Ishikawa (cell line): ENCODE measurements at regions not wholly inside any gene's neighbourhood (a gene's known extent, or its start where the extent isn't known, plus 50 kb on each side); places are given as distances from the start of the nearest gene placed in this dataset.

ENCODE experiments used
- CEBPB ChIP-seq: IDR thresholded peaks from 2 replicates; pipeline ENCODE4 v1.6.1; 2012
- CREB1 ChIP-seq: IDR thresholded peaks from 2 replicates; pipeline ENCODE4 v1.6.1; 2012; ENCODE audit warnings: low read depth
- EGR1 ChIP-seq: IDR thresholded peaks from 2 replicates; pipeline ENCODE4 v1.6.1; 2012
- EP300 ChIP-seq: IDR thresholded peaks from 2 replicates; pipeline ENCODE4 v1.6.1; 2012; ENCODE audit warnings: borderline replicate concordance
- FOXM1 ChIP-seq: IDR thresholded peaks from 2 replicates; pipeline ENCODE4 v1.6.1; 2012; ENCODE audit warnings: low read depth, borderline replicate concordance
- MAX ChIP-seq: IDR thresholded peaks from 2 replicates; pipeline ENCODE4 v1.6.1; 2012
- NFIC ChIP-seq: IDR thresholded peaks from 2 replicates; pipeline ENCODE4 v1.6.1; 2012
- RAD21 ChIP-seq: IDR thresholded peaks from 2 replicates; pipeline ENCODE4 v1.6.1; 2012; ENCODE audit warnings: low read depth
- TAF1 ChIP-seq: IDR thresholded peaks from 2 replicates; pipeline ENCODE4 v1.6.1; 2012; ENCODE audit warnings: low read depth, mild to moderate bottlenecking
- TCF12 ChIP-seq: IDR thresholded peaks from 2 replicates; pipeline ENCODE4 v1.6.1; 2012; ENCODE audit warnings: low read depth
- TEAD4 ChIP-seq: IDR thresholded peaks from 2 replicates; pipeline ENCODE4 v1.6.1; 2012
- YY1 ChIP-seq: IDR thresholded peaks from 2 replicates; pipeline ENCODE4 v1.6.1; 2012; ENCODE audit warnings: low read depth
- ZBTB7A ChIP-seq: IDR thresholded peaks from 2 replicates; pipeline ENCODE4 v1.6.1; 2012; ENCODE audit warnings: low read depth
- TF ChIP-seq, protein P1 (sequence below): IDR thresholded peaks from 2 replicates; pipeline ENCODE4 v1.6.1; 2012
- TF ChIP-seq, protein P2 (sequence below): IDR thresholded peaks from 2 replicates; pipeline ENCODE4 v1.6.1; 2012; ENCODE audit warnings: low read depth, mild to moderate bottlenecking

- TF ChIP-seq EP300 = no peak
These were observed 618.7 kb upstream of the SGCG start for GRCh38 chr13:22562116-22562515.

DNA sequence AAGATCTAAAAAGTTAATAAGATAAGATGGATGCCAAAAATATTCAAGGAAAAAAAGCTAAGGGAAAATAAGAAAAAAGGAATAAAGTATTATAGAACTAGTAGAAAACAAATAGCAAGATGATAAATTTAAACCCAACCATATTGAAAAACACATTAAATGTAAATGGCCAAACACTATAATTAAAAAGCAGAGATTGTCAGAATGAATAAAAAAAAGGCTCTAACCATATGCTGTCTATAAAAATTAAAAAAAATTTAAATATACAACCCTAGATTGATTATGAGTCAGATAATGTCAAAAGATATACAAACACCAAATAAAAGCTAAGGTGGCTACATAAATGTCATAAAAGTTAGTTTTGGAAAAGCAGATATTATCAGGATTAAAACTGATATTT lies 617.5 kb upstream of the SGCG start:
- TF ChIP-seq YY1 (no peak), TAF1 (no peak), CEBPB (no peak), TCF12 (no peak), FOXM1 (no peak), NFIC (no peak), EP300 (no peak), RAD21 (no peak), MAX (no peak), EGR1 (no peak), TEAD4 (no peak), ZBTB7A (no peak), CREB1 (no peak)
- TF ChIP-seq, protein P1, sequence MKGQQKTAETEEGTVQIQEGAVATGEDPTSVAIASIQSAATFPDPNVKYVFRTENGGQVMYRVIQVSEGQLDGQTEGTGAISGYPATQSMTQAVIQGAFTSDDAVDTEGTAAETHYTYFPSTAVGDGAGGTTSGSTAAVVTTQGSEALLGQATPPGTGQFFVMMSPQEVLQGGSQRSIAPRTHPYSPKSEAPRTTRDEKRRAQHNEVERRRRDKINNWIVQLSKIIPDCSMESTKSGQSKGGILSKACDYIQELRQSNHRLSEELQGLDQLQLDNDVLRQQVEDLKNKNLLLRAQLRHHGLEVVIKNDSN = no peak
- TF ChIP-seq, protein P2, sequence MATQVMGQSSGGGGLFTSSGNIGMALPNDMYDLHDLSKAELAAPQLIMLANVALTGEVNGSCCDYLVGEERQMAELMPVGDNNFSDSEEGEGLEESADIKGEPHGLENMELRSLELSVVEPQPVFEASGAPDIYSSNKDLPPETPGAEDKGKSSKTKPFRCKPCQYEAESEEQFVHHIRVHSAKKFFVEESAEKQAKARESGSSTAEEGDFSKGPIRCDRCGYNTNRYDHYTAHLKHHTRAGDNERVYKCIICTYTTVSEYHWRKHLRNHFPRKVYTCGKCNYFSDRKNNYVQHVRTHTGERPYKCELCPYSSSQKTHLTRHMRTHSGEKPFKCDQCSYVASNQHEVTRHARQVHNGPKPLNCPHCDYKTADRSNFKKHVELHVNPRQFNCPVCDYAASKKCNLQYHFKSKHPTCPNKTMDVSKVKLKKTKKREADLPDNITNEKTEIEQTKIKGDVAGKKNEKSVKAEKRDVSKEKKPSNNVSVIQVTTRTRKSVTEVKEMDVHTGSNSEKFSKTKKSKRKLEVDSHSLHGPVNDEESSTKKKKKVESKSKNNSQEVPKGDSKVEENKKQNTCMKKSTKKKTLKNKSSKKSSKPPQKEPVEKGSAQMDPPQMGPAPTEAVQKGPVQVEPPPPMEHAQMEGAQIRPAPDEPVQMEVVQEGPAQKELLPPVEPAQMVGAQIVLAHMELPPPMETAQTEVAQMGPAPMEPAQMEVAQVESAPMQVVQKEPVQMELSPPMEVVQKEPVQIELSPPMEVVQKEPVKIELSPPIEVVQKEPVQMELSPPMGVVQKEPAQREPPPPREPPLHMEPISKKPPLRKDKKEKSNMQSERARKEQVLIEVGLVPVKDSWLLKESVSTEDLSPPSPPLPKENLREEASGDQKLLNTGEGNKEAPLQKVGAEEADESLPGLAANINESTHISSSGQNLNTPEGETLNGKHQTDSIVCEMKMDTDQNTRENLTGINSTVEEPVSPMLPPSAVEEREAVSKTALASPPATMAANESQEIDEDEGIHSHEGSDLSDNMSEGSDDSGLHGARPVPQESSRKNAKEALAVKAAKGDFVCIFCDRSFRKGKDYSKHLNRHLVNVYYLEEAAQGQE = no peak

DNA sequence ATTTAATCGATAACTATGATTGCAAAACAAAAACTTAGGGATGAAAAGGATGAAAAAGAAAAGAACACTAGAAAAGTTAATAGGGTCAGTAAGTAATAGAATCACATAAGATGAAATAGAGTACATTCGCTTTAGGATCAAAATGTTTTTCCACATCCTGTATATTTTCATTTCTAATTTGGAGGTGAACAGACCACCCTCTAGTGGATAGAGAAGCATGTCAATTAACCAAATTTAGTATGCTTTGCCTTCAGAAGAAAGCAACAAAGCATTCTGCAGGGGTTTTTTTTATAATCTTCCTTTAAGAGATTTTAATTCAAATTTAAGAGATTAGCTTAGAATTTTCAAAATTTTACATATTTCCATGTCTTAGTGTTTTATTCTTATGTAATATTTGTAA lies 611.0 kb upstream of the SGCG start:
- TF ChIP-seq YY1 (no peak), CEBPB (no peak), TAF1 (no peak), RAD21 (peak; percentile 18; the same call in 1 of the 2 replicates), MAX (no peak), TEAD4 (no peak)
- TF ChIP-seq, protein P2 = no peak

DNA sequence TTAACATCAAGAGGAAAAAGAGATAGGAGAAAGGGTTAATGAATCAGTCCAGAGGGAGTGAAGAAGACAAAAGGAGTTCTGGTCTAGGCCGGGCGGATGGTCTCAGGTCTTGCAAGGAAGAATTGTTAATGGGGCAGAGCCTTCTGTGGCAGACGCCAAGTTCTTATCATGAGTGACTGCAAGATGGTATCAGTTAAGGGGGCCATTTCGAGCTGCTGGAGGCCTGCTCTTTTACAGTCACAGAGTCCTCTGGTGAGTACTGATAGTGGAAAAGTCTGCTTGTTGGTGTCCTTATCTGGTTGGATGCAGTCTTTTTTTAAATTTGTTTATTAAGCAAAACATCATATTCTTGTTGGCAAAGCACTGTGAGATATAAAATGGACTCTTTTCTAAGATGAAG lies 590.9 kb upstream of the SGCG start:
- no peak for TF ChIP-seq TEAD4
- no peak for TF ChIP-seq ZBTB7A
- TF ChIP-seq EGR1 = no peak
- no peak for TF ChIP-seq RAD21
- no peak for TF ChIP-seq NFIC
- TF ChIP-seq MAX = no peak
- no peak for TF ChIP-seq TCF12
- TF ChIP-seq, protein P1 = no peak
- no peak for TF ChIP-seq TAF1
- TF ChIP-seq CEBPB = no peak
- no peak for TF ChIP-seq CREB1
- no peak for TF ChIP-seq FOXM1
- TF ChIP-seq YY1 = no peak
- TF ChIP-seq, protein P2 = no peak
- TF ChIP-seq EP300 = no peak

GRCh38 chr13:22592515-22592914 lies 588.3 kb upstream of the SGCG start:
- TF ChIP-seq YY1 (no peak), TAF1 (no peak)
- TF ChIP-seq, protein P1 = no peak
